ENCODE measurements at regions not wholly inside any gene's neighbourhood (a gene's known extent, or its start where the extent isn't known, plus 50 kb on each side); places are given as distances from the start of the nearest gene placed in this dataset.
A peak's percentile ranks its signal among the peaks of the same experiment; 100 is the strongest.

- no peak overlapping the region for H3K4me3 ChIP-seq
- H3K27ac ChIP-seq = no peak overlapping the region
- no peak for DNase-seq
- intact Hi-C loops (cut with DNase I) = no loop called here
- no peaks in the 10 kb centered on the region for H3K27me3 ChIP-seq (ENCODE audit: low read depth)
- no peaks in the 10 kb centered on the region for H3K9me3 ChIP-seq
- TF ChIP-seq CTCF (IDR thresholded peaks at IDR 0.05) = no peak
- H3K4me1 ChIP-seq = no peaks in the 10 kb centered on the region
- ATAC-seq = no peak
- no peaks in the 10 kb centered on the region for H3K36me3 ChIP-seq
Observed at GRCh38 chr13:29958476-29958875, 108.1 kb upstream of the UBL3 start.

- Histone ChIP-seq H3K27ac (no peak overlapping the region), H3K36me3 (no peaks in the 10 kb centered on the region), H3K27me3 (ENCODE audit: low read depth) (no peaks in the 10 kb centered on the region), H3K4me1 (no peaks in the 10 kb centered on the region), H3K4me3 (no peak overlapping the region), H3K9me3 (no peaks in the 10 kb centered on the region)
- no peak for TF ChIP-seq CTCF (IDR thresholded peaks at IDR 0.05)
- intact Hi-C loops (cut with DNase I) = no loop called here
- no peak for DNase-seq
- ATAC-seq = no peak
Observed at GRCh38 chr13:29957320-29957719, 106.9 kb upstream of the UBL3 start.

GRCh38 chr13:29956853-29957252 is 106.4 kb upstream of the UBL3 start:
- H3K36me3 ChIP-seq = no peaks in the 10 kb centered on the region
- no peak for TF ChIP-seq CTCF (IDR thresholded peaks at IDR 0.05)
- no peaks in the 10 kb centered on the region for H3K4me1 ChIP-seq
- no peak overlapping the region for H3K27ac ChIP-seq
- ATAC-seq = no peak
- no peak for DNase-seq
- intact Hi-C loops (cut with DNase I) = no loop called here
- no peaks in the 10 kb centered on the region for H3K27me3 ChIP-seq (ENCODE audit: low read depth)
- no peaks in the 10 kb centered on the region for H3K9me3 ChIP-seq
- no peak overlapping the region for H3K4me3 ChIP-seq

GRCh38 chr13:29955137-29955650 is 104.8 kb upstream of the UBL3 start:
- no peak overlapping the region for H3K4me3 ChIP-seq
- DNase-seq (no peak), ATAC-seq (no peak)
- no peaks in the 10 kb centered on the region for H3K27me3 ChIP-seq (ENCODE audit: low read depth)
- intact Hi-C loops (cut with DNase I) = no loop called here
- no peaks in the 10 kb centered on the region for H3K9me3 ChIP-seq
- H3K27ac ChIP-seq = no peak overlapping the region
- no peaks in the 10 kb centered on the region for H3K36me3 ChIP-seq
- H3K4me1 ChIP-seq = no peaks in the 10 kb centered on the region
- no peak for TF ChIP-seq CTCF (IDR thresholded peaks at IDR 0.05)

- TF ChIP-seq CTCF (IDR thresholded peaks at IDR 0.05) = no peak
- intact Hi-C loops (cut with DNase I) = no loop called here
Observed at GRCh38 chr13:29954082-29955028, 103.9 kb upstream of the UBL3 start.

More at GRCh38 chr13:29954082-29955028, 103.9 kb upstream of the UBL3 start:
- Histone ChIP-seq H3K36me3 (no peaks in the 10 kb centered on the region), H3K9me3 (no peaks in the 10 kb centered on the region), H3K4me3 (no peak overlapping the region), H3K27ac (no peak overlapping the region), H3K27me3 (ENCODE audit: low read depth) (no peaks in the 10 kb centered on the region), H3K4me1 (no peaks in the 10 kb centered on the region)
- DNase-seq (peak; percentile 51), ATAC-seq (peak; percentile 71 to 83)

Data from lower lobe of right lung (tissue), 2 donors.